ENCODE measurements at regions not wholly inside any gene's neighbourhood (a gene's known extent, or its start where the extent isn't known, plus 50 kb on each side); places are given as distances from the start of the nearest gene placed in this dataset.

- H3K4me2 ChIP-seq = no peak overlapping the region
- no peaks in the 10 kb centered on the region for H3K4me1 ChIP-seq (ENCODE audit: insufficient read depth)
- no peak overlapping the region for H3K4me3 ChIP-seq
- H3K9me2 ChIP-seq (ENCODE audit: insufficient read depth) = peaks cover 12% of the 10 kb centered on the region; the same call in 1 of the 2 replicates
- no peak overlapping the region for H2AFZ ChIP-seq
- no peak overlapping the region for H3K27ac ChIP-seq (ENCODE audit: low read depth)
- DNase-seq (ENCODE audit: low spot score) (no peak), ATAC-seq (no peak)
- H3F3A ChIP-seq (replicated peaks; ENCODE audit: low read depth) = no peaks in the 10 kb centered on the region
- no peak for TF ChIP-seq REST (IDR thresholded peaks at IDR 0.05; ENCODE audit: unreplicated experiment)
- TF ChIP-seq ZNF331 (CRISPR knock-in tag; IDR thresholded peaks at IDR 0.05; ENCODE audit: low read depth) = no peak
- TF ChIP-seq NANOG (IDR thresholded peaks at IDR 0.05; ENCODE audit: borderline replicate concordance) = no peak
- no peak for TF ChIP-seq JUNB (IDR thresholded peaks at IDR 0.05; ENCODE audit: unreplicated experiment)
- TF ChIP-seq ZNF114 (CRISPR knock-in tag; IDR thresholded peaks at IDR 0.05) = no peak
- TF ChIP-seq CTCF (conservative IDR thresholded peaks at IDR 0.05; ENCODE audit: low read depth in 2 of 2) = no peak
- TF ChIP-seq ETS1 (IDR thresholded peaks at IDR 0.05) = no peak
- no peak for TF ChIP-seq EZH2phosphoT487 (IDR thresholded peaks at IDR 0.05; ENCODE audit: unreplicated experiment)
- no peak for TF ChIP-seq EZH2 (IDR thresholded peaks at IDR 0.05; ENCODE audit: low read depth, unreplicated experiment)
- no peak for TF ChIP-seq ZNF462 (CRISPR knock-in tag; IDR thresholded peaks at IDR 0.05)
- TF ChIP-seq STAT1 (IDR thresholded peaks at IDR 0.05; ENCODE audit: unreplicated experiment) = no peak
- no peak for TF ChIP-seq CREB1 (CRISPR knock-in tag; IDR thresholded peaks at IDR 0.05; ENCODE audit: low read depth)
- no peak for TF ChIP-seq POLR2AphosphoS5 (IDR thresholded peaks at IDR 0.05; ENCODE audit: low read depth)
- H3K27me3 ChIP-seq (ENCODE audit: insufficient read depth) = no peaks in the 10 kb centered on the region
- no peaks in the 10 kb centered on the region for H3K36me3 ChIP-seq (ENCODE audit: insufficient read depth)
- Mint-ChIP-seq H3K4me1 (peaks cover 10% of the 10 kb centered on the region), H3K27me3 (ENCODE audit: insufficient read depth, low read depth, poor library complexity) (peaks cover 3% of the 10 kb centered on the region), H3K4me3 (no peak overlapping the region), H3K9me3 (peaks cover 5% of the 10 kb centered on the region; the same call in 2 of the 3 replicates), H3K36me3 (ENCODE audit: low read depth) (no peaks in the 10 kb centered on the region; the same call in 1 of the 3 replicates), H3K27ac (no peak overlapping the region)
- H3K79me2 ChIP-seq (replicated peaks; ENCODE audit: insufficient read depth) = no peaks in the 10 kb centered on the region
- H4K20me1 ChIP-seq (replicated peaks; ENCODE audit: insufficient read depth) = no peaks in the 10 kb centered on the region
Measured at GRCh38 chr10:31596765-31597164, 277.7 kb downstream of the ZEB1 start.

Measured in GM23338 (cell line).